ENCODE measurements at regions not wholly inside any gene's neighbourhood (a gene's known extent, or its start where the extent isn't known, plus 50 kb on each side); places are given as distances from the start of the nearest gene placed in this dataset.

- DNase-seq (ENCODE audit: low spot score) (no peak), ATAC-seq (ENCODE audit: low FRiP score) (no peak)
- no peak for TF ChIP-seq CTCF (IDR thresholded peaks at IDR 0.05)
Measured at GRCh38 chr12:24084800-24085199, 135.3 kb upstream of the SOX5 start.

DNA sequence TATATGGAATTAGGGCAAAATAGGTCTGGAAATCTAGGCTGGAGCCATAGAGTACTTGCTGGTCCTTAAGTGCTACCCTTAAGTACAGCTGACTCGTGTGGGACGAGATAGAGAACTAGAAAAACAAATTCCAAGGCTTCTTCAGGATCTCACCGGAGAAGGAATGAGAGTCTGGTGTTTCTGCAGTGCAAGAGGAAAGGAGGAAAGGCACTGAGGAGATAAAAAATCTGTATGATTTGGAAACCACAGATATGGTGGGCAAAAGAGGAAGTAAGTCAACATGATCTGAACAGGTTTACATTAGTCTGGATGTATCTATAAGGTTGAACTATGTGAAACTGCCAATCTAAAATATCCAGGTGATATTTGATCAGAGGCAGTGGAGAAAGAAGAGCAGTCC is 134.4 kb upstream of the SOX5 start:
- DNase-seq (ENCODE audit: low spot score) (no peak), ATAC-seq (ENCODE audit: low FRiP score) (no peak)
- TF ChIP-seq CTCF (IDR thresholded peaks at IDR 0.05): no peak

DNA sequence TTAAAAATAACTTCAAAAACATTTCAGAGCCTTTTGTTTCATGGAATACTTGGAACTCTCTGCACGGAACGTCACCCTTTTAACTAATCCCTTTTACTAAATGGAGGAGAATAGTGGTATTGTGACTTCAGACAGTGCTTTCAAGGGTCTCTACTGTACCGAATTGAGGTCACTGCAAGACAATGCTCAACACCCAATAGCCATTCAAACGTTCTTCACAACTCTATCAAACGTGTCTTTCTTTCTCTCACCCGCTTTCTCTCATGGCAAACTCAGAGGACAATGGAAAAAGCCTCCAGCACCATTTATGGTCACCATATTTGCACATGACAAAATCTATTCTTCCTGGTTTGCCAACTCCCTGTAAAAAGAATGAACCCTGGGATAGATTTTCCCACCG is 132.1 kb upstream of the SOX5 start:
- ATAC-seq (ENCODE audit: low FRiP score): no peak
- no peak for TF ChIP-seq CTCF (IDR thresholded peaks at IDR 0.05)

GRCh38 chr12:24081092-24081529 is 131.6 kb upstream of the SOX5 start:
- no peak for TF ChIP-seq CTCF (IDR thresholded peaks at IDR 0.05)
- ATAC-seq (ENCODE audit: low FRiP score) (no peak), DNase-seq (ENCODE audit: low spot score) (no peak)

More for the DNA sequence above, 132.1 kb upstream of the SOX5 start:
- DNase-seq (ENCODE audit: low spot score): no peak

DNA sequence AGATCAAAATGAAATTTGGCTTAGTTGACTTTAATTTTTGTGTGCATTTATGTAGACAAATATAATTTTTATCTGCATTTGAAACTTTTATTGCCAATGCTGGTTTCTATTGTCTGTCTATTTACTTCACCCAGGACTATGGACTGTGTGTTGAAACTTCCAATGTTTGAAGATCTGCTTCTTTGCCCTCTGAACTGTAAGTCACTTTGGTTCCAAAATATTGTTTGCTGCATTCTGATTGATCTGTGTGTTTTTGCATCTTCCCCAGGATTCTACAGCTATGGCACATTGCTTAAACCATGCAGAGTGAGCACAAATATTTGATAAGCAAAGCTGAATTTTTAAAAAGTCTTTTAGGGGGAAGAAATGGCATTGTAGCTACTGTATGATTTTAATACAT is 131.0 kb upstream of the SOX5 start:
- no peak for ATAC-seq (ENCODE audit: low FRiP score)
- DNase-seq (ENCODE audit: low spot score): no peak
- TF ChIP-seq CTCF (IDR thresholded peaks at IDR 0.05): no peak

GRCh38 chr12:24079083-24079482 is 129.6 kb upstream of the SOX5 start:
- no peak for DNase-seq (ENCODE audit: low spot score)
- no peak for ATAC-seq (ENCODE audit: low FRiP score)
- no peak for TF ChIP-seq CTCF (IDR thresholded peaks at IDR 0.05)

- no peak for TF ChIP-seq CTCF (IDR thresholded peaks at IDR 0.05)
- ATAC-seq (ENCODE audit: low FRiP score): no peak
- DNase-seq (ENCODE audit: low spot score): no peak
Measured at GRCh38 chr12:24078318-24078765, 128.9 kb upstream of the SOX5 start.

Data from omental fat pad (tissue), 3 donors.